H9 (cell line): ENCODE measurements at regions not wholly inside any gene's neighbourhood (a gene's known extent, or its start where the extent isn't known, plus 50 kb on each side); places are given as distances from the start of the nearest gene placed in this dataset.

Experiments used
- DNase-seq: peaks from one replicate; pipeline ENCODE4 v3.0.0-alpha.2; 2017
- H2AFZ ChIP-seq: one replicate; pipeline ENCODE4 v1.6.1; 2013; ENCODE audit warnings: mild to moderate bottlenecking, low read length, control low read depth, moderate library complexity
- H2AK5ac ChIP-seq: 2 replicates; pipeline ENCODE4 v1.6.1; 2013; ENCODE audit warnings: low read length, control low read depth, mixed read lengths; ENCODE audit not compliant: insufficient read length
- H2BK120ac ChIP-seq: one replicate; pipeline ENCODE4 v1.6.1; 2013; ENCODE audit warnings: low read depth, mild to moderate bottlenecking, low read length, control low read depth, inconsistent platforms; ENCODE audit not compliant: poor library complexity, severe bottlenecking
- H2BK12ac ChIP-seq: 2 replicates; pipeline ENCODE4 v1.6.1; 2013; ENCODE audit warnings: low read length, control low read depth, mixed read lengths, low read depth; ENCODE audit not compliant: insufficient read length
- H2BK15ac ChIP-seq: 2 replicates; pipeline ENCODE4 v1.6.1; 2013; ENCODE audit warnings: low read depth, low read length, control low read depth
- H2BK20ac ChIP-seq: one replicate; pipeline ENCODE4 v1.6.1; 2013; ENCODE audit warnings: low read depth, mild to moderate bottlenecking, low read length, control low read depth, inconsistent platforms; ENCODE audit not compliant: poor library complexity, severe bottlenecking
- H2BK5ac ChIP-seq: 2 replicates; pipeline ENCODE4 v1.6.1; 2013; ENCODE audit warnings: low read length, control low read depth, mixed read lengths; ENCODE audit not compliant: insufficient read length
- H3K14ac ChIP-seq: 2 replicates; pipeline ENCODE4 v1.6.1; 2013; ENCODE audit warnings: low read length, control low read depth; ENCODE audit not compliant: insufficient read depth
- H3K18ac ChIP-seq: 2 replicates; pipeline ENCODE4 v1.6.1; 2013; ENCODE audit warnings: low read depth, mild to moderate bottlenecking, mixed read lengths, low read length, control low read depth; ENCODE audit not compliant: insufficient read length
- H3K23ac ChIP-seq: 2 replicates; pipeline ENCODE4 v1.6.1; 2013; ENCODE audit warnings: low read length, control low read depth, mixed read lengths, low read depth; ENCODE audit not compliant: insufficient read length
- H3K23me2 ChIP-seq: 2 replicates; pipeline ENCODE4 v1.6.1; 2013; ENCODE audit warnings: low read depth, mild to moderate bottlenecking, mixed read lengths, low read length, control low read depth; ENCODE audit not compliant: insufficient read length, poor library complexity, severe bottlenecking
- H3K27ac ChIP-seq: 2 replicates; pipeline ENCODE4 v1.5.1; 2013; ENCODE audit warnings: low read length, control low read depth, mixed read lengths, low read depth; ENCODE audit not compliant: insufficient read length
- H3K27me3 ChIP-seq: 2 replicates; pipeline ENCODE4 v1.6.1; 2013; ENCODE audit warnings: low read length, control low read depth, inconsistent platforms; ENCODE audit not compliant: insufficient read depth
- H3K4ac ChIP-seq: 2 replicates; pipeline ENCODE4 v1.6.1; 2013; ENCODE audit warnings: low read depth, mild to moderate bottlenecking, control low read depth, inconsistent platforms, low read length, moderate library complexity
- H3K4me1 ChIP-seq: 2 replicates; pipeline ENCODE4 v1.6.1; 2013; ENCODE audit warnings: low read length, control low read depth, inconsistent platforms; ENCODE audit not compliant: insufficient read depth
- H3K4me2 ChIP-seq: 2 replicates; pipeline ENCODE4 v1.6.1; 2013; ENCODE audit warnings: low read length, control low read depth, mixed read lengths; ENCODE audit not compliant: insufficient read length, insufficient read depth
- H3K56ac ChIP-seq: 2 replicates; pipeline ENCODE4 v1.6.1; 2013; ENCODE audit warnings: low read depth, mild to moderate bottlenecking, mixed read lengths, low read length, control low read depth; ENCODE audit not compliant: insufficient read length
- H3K79me1 ChIP-seq: 2 replicates; pipeline ENCODE4 v1.6.1; 2013; ENCODE audit warnings: low read depth, mild to moderate bottlenecking, moderate library complexity, low read length, control low read depth, inconsistent platforms; ENCODE audit not compliant: insufficient read depth, poor library complexity, severe bottlenecking
- H3K79me2 ChIP-seq: 2 replicates; pipeline ENCODE4 v1.6.1; 2013; ENCODE audit warnings: low read length, control low read depth, inconsistent platforms; ENCODE audit not compliant: insufficient read depth
- H3K9ac ChIP-seq: 2 replicates; pipeline ENCODE4 v1.6.1; 2013; ENCODE audit warnings: low read length, control low read depth, mixed read lengths; ENCODE audit not compliant: insufficient read length; ENCODE audit errors: extremely low read depth
- H3K9me3 ChIP-seq: one replicate; pipeline ENCODE4 v1.6.1; 2013; ENCODE audit warnings: low read depth, low read length, inconsistent platforms; ENCODE audit not compliant: control insufficient read depth
- H3T11ph ChIP-seq: one replicate; pipeline ENCODE4 v1.6.1; 2013; ENCODE audit warnings: mild to moderate bottlenecking, low read length, control low read depth, inconsistent platforms
- H4K20me1 ChIP-seq: one replicate; pipeline ENCODE4 v1.6.1; 2013; ENCODE audit not compliant: control insufficient read depth, insufficient read length, insufficient read depth
- H4K5ac ChIP-seq: 2 replicates; pipeline ENCODE4 v1.6.1; 2013; ENCODE audit warnings: low read depth, mild to moderate bottlenecking, mixed read lengths, low read length, control low read depth; ENCODE audit not compliant: insufficient read length
- H4K8ac ChIP-seq: replicated peaks from 2 replicates; pipeline ENCODE4 v1.6.1; 2013; ENCODE audit warnings: low read length, control low read depth, mixed read lengths, low read depth; ENCODE audit not compliant: insufficient read length
- H4K91ac ChIP-seq: 2 replicates; pipeline ENCODE4 v1.6.1; 2013; ENCODE audit warnings: low read depth, mild to moderate bottlenecking, moderate library complexity, mixed read lengths, low read length, control low read depth; ENCODE audit not compliant: insufficient read length
- H3K27ac Mint-ChIP-seq, 3 experiments: 2 replicates in 2 of 3; 3 replicates in 1 of 3; pipeline ENCODE4 v1.8.0; 2020 to 2021; ENCODE audit warnings: mixed read lengths in 3 of 3, mild to moderate bottlenecking in 1 of 3, moderate library complexity in 1 of 3
- H3K27me3 Mint-ChIP-seq: 2 replicates; pipeline ENCODE4 v1.8.0; 2021; ENCODE audit warnings: low read depth, mild to moderate bottlenecking, moderate library complexity, mixed read lengths
- H3K36me3 Mint-ChIP-seq, 3 experiments: 2 replicates in 2 of 3; 3 replicates in 1 of 3; pipeline ENCODE4 v1.8.0; 2020 to 2021; ENCODE audit warnings: low read depth in 3 of 3, mixed read lengths in 3 of 3; ENCODE audit not compliant: insufficient read depth in 1 of 3
- H3K4me1 Mint-ChIP-seq, 2 experiments: 2 replicates each; pipeline ENCODE4 v1.8.0; 2020; ENCODE audit warnings: mixed read lengths in 2 of 2
- H3K4me3 Mint-ChIP-seq, 2 experiments: 2 replicates in 1 of 2; 3 replicates in 1 of 2; pipeline ENCODE4 v1.8.0; 2020 to 2021; ENCODE audit warnings: mild to moderate bottlenecking in 2 of 2, mixed read lengths in 2 of 2, moderate library complexity in 1 of 2
- H3K9me3 Mint-ChIP-seq, 2 experiments: 2 replicates in 1 of 2; 3 replicates in 1 of 2; pipeline ENCODE4 v1.8.0; 2020; ENCODE audit warnings: mild to moderate bottlenecking in 2 of 2, mixed read lengths in 2 of 2, moderate library complexity in 1 of 2
- CTCF ChIP-seq: fragments of 200-600 bp; sonication (generic); conservative IDR thresholded peaks from 3 replicates; pipeline ENCODE4 v1.8.0; 2021; ENCODE audit warnings: antibody characterized with exemption, mild to moderate bottlenecking
- WGBS: extraction: QIAGEN DNeasy Blood & Tissue Kit; methylation state at CpG from one replicate; pipeline ENCODE4 v1.1.7; 2013; ENCODE audit warnings: missing lambda C conversion rate, low lambda C conversion rate, mixed read lengths; ENCODE audit not compliant: insufficient read length; ENCODE audit errors: extremely low coverage; 5-methylcytosine and 5-hydroxymethylcytosine counted together

- H2AK5ac ChIP-seq: no peak overlapping the region
Measured at GRCh38 chr9:135320331-135320730, 159.3 kb upstream of the PPP1R26 start.

More at GRCh38 chr9:135320331-135320730, 159.3 kb upstream of the PPP1R26 start:
- H2AFZ ChIP-seq: no peak overlapping the region
- H2BK5ac ChIP-seq: no peak overlapping the region
- H2BK15ac ChIP-seq: no peak overlapping the region
- no CpG with 5 or more reads among the region's 6 CpGs for WGBS
- H4K91ac ChIP-seq: no peak overlapping the region
- no peaks in the 10 kb centered on the region for H3K9me3 ChIP-seq
- no peak overlapping the region for H2BK120ac ChIP-seq
- H3K9ac ChIP-seq: no peak overlapping the region
- H3K14ac ChIP-seq: no peak overlapping the region; the same call in 1 of the 2 replicates
- no peaks in the 10 kb centered on the region for H3K79me2 ChIP-seq
- H4K8ac ChIP-seq: no peak overlapping the region
- H3K23me2 ChIP-seq: no peaks in the 10 kb centered on the region
- peaks cover 3% of the 10 kb centered on the region; the same call in 1 of the 2 replicates for H3K4me1 ChIP-seq
- peaks cover 0 to 5% (median 0%) of the 10 kb centered on the region in 3 experiments; a peak in 3 of 7 replicates for H3K36me3 Mint-ChIP-seq
- no peak overlapping the region for H3K4me2 ChIP-seq
- peaks cover 3% of the 10 kb centered on the region in 2 experiments; a peak in 1 of 5 replicates for H3K9me3 Mint-ChIP-seq
- no peak overlapping the region; a peak in 1 of 5 replicates for H3K4me3 Mint-ChIP-seq
- no peak overlapping the region for H3K4ac ChIP-seq
- peaks cover 21 to 22% of the 10 kb centered on the region in 2 experiments for H3K4me1 Mint-ChIP-seq
- H2BK20ac ChIP-seq: no peak overlapping the region
- H2BK12ac ChIP-seq: no peak overlapping the region
- DNase-seq: no peak
- H3T11ph ChIP-seq: no peak overlapping the region
- no peak overlapping the region for H3K56ac ChIP-seq
- H3K27me3 Mint-ChIP-seq: no peaks in the 10 kb centered on the region; the same call in 1 of the 2 replicates
- H3K27ac Mint-ChIP-seq: peak overlapping the region in 1 of 3 experiments; percentile 71; a peak in 2 of 7 replicates
- TF ChIP-seq CTCF: no peak
- no peak overlapping the region for H3K23ac ChIP-seq
- H3K27me3 ChIP-seq: no peaks in the 10 kb centered on the region
- no peaks in the 10 kb centered on the region for H3K79me1 ChIP-seq
- H3K18ac ChIP-seq: no peak overlapping the region
- H4K5ac ChIP-seq: no peak overlapping the region
- H3K27ac ChIP-seq: no peak overlapping the region
- H4K20me1 ChIP-seq: no peaks in the 10 kb centered on the region
